Epithelial cell of proximal tubule (primary cell): ENCODE measurements at regions not wholly inside any gene's neighbourhood (a gene's known extent, or its start where the extent isn't known, plus 50 kb on each side); places are given as distances from the start of the nearest gene placed in this dataset.

ENCODE experiments used
- DNase-seq: peaks from one replicate; pipeline ENCODE4 v3.0.0-alpha.2; 2011; ENCODE audit warnings: low read depth
- H3K4me3 ChIP-seq: 2 replicates; pipeline ENCODE4 v1.5.1; 2011; ENCODE audit warnings: low read depth, mild to moderate bottlenecking, low read length
- TF ChIP-seq, protein P1 (sequence below): conservative IDR thresholded peaks from 2 replicates; pipeline ENCODE4 v1.5.1; 2012; ENCODE audit warnings: low read depth, mild to moderate bottlenecking, low read length

DNA sequence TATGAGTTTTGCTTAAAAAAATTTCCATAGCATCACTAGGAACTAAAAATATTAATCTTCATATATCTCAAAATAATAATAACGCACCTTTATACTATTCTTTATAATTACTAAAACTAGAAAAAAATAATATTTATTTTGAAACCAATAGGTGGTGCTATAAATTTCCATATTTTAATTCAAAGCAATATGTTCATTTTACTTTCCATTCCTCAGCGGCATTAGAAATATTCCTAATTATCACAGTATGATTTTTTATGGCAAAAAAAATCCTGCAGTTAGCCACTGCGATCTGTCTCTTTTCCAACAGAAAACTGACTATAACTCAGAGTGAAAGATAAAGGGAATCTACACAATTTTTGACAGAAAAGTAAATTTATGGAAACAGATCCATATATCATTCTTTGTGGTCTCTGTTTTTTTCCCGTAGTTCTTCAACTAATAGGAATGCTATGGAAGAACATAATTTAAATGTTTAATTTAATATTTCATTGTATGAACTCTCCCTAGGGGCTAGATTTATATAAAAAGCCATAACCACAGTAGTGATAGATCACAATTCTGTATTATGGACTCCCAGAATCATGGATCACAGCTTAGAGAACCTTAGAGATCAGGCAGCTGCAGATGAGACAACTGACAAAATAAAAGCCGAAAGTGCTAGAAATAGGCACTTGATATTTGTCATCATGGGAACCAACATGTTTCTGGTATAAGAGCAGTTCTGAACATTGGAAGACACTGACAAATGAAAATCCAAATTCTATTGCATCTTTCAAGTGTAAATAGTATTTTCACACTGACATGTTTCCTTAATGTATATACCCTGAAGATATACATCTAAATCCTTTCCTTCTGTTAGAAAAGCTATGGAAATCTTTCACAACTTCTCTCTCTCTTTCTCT lies 167.7 kb upstream of the MPDZ start:
- TF ChIP-seq, protein P1, sequence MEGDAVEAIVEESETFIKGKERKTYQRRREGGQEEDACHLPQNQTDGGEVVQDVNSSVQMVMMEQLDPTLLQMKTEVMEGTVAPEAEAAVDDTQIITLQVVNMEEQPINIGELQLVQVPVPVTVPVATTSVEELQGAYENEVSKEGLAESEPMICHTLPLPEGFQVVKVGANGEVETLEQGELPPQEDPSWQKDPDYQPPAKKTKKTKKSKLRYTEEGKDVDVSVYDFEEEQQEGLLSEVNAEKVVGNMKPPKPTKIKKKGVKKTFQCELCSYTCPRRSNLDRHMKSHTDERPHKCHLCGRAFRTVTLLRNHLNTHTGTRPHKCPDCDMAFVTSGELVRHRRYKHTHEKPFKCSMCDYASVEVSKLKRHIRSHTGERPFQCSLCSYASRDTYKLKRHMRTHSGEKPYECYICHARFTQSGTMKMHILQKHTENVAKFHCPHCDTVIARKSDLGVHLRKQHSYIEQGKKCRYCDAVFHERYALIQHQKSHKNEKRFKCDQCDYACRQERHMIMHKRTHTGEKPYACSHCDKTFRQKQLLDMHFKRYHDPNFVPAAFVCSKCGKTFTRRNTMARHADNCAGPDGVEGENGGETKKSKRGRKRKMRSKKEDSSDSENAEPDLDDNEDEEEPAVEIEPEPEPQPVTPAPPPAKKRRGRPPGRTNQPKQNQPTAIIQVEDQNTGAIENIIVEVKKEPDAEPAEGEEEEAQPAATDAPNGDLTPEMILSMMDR, result no peak
- DNase-seq, result no peak
- no peak overlapping the region for H3K4me3 ChIP-seq

DNA sequence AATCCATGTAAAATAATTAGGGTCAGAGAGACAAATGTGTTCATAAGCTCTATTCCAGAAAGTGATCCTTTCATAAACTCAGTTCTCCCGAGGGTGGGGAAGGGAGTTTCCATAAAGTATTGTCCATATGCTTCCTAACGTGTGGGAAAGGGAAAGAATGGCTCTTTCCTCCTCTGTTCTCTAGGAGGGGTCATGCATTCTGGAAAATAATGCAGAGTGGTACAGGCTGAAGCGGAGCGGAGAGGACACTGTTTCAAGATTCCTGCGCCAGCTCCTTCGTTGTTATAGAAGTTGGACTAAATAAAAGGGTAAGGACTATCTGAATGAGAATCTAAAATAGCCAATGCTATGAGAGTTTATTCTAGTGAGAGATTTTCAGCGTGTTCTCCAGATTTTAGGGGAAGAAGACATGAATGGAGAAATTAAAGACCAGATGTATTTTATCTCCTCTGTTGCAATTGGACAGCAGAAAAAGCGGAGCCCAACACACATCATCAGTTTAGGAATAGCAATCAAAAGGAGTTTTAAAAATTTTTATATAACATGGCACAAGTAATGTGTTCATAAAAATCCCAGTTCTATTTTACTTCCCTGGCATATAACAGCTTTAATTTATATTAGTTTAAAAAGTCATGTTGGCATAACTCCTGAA lies 166.9 kb upstream of the MPDZ start:
- no peak for DNase-seq
- no peak overlapping the region for H3K4me3 ChIP-seq
- TF ChIP-seq, protein P1, result no peak

DNA sequence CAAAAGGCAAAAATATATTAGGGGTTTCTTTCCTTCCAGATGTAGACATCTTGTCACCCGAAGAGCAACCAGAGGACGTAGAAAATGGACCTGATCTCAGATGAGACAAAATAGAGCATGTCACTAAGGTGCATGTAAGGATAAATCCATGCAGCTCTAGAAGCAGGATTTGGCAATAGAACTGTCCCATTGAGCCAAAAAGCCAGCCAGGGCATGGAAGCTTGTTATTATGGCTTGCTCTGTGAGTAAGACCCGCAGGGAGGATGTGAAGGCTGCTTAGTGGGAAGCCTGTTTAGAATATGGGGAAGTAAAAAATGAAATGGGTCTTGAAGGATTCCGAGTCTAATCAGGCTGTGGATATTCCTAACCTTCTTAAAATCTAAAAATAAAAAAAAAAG lies 165.6 kb upstream of the MPDZ start:
- no peak overlapping the region for H3K4me3 ChIP-seq
- no peak for DNase-seq
- TF ChIP-seq, protein P1, result no peak

DNA sequence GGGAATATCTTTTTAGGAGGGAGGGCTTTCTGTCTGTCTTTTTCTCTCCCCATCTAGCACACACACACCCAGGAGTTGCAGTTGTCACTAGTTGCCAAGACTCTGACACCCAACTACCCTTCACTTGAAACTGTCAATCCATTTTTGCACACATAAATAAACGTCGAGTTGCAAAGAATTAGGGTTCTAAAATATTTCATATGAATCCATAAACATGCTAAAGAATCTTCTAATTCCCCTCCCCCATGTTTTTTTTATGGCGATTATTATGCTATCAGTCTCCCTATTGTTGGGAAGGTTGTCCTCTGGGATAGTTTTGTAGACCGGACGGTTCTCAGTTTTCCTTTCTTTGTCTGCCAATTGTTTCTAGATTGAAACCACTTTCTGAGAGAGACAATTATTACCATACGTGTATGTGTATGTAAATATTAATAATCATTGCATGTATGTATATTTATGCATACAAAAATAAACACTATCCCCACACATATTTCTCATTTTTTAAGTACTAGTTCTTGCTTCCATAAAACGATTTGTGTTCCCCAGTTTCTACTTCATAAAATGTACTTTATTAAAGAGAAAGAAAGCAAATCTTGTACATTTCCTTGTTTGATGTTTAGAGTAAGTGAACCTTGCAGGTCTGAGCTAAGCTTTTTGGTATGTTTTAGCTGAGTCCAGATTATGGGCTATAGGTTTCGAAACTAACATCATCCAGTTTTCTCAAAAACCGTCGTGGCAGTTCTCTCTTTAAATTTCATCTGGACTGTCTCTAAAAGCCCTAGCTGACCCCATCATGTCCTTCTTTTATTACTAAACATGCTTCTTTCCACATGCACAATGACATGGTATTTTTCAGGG lies 165.0 kb upstream of the MPDZ start:
- DNase-seq, result no peak
- no peak overlapping the region for H3K4me3 ChIP-seq
- TF ChIP-seq, protein P1, result no peak

DNA sequence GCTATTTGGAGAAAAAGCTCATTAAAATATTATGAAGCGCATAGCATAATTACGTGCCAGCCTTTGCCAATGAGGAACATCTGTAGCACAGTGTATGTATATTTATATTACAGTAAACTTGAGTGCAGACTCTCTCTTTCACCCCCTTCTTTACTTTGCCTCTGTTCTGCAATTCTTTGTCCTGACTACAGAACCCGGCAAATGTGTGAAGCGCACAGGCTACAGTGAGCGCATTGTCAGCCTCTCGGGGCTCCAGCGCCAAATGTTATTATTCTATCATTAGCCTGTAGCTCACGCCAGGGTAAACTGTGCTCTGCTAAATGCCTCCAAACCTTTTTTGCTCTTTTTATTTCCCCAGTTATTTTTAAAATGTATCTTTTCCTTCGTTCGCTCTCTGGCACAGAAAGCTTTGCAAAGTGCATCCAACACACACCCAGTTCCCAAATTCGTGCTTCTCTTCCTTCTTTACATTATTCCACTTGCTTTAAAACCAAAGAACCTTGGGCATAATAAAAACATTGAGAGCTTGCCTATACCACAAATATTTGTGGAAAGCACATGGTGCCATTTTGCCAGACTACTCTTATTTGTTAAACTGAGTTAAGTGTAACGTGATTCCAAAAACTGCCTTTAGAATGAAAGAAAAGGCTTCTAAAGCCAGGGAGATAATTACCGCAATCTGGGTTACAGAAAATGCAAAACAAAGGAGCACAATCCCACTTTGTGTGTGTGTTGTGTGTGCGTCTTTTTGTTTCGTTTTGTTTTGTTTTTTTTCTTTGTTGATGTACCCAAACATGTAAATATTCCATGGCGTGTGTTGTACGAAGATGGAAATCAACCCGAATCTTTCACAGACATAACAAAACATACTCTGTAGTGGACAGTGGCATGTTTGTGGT lies 164.1 kb upstream of the MPDZ start:
- TF ChIP-seq, protein P1, result no peak
- DNase-seq, result no peak
- no peak overlapping the region for H3K4me3 ChIP-seq
